Iris pigment epithelial cell (primary cell): ENCODE measurements at regions not wholly inside any gene's neighbourhood (a gene's known extent, or its start where the extent isn't known, plus 50 kb on each side); places are given as distances from the start of the nearest gene placed in this dataset.
A peak's percentile ranks its signal among the peaks of the same experiment; 100 is the strongest.
"Not testable (repeated sequence)": the region's sequence is repeated elsewhere in the genome, so short reads cannot be mapped to it uniquely, and the experiment has no call there.

Experiments used
- DNase-seq: peaks from one replicate; pipeline ENCODE4 v3.0.0-alpha.2; 2011; ENCODE audit warnings: low read depth

GRCh38 chr22:26769663-26770062 is 112.3 kb downstream of the MIAT start:
- no peak for DNase-seq

- DNase-seq = peak; percentile 90
Measured at GRCh38 chr22:26770624-26771023, 113.2 kb downstream of the MIAT start.

- not testable (repeated sequence) for DNase-seq
Measured at GRCh38 chr22:26773054-26773453, 115.7 kb downstream of the MIAT start.

DNA sequence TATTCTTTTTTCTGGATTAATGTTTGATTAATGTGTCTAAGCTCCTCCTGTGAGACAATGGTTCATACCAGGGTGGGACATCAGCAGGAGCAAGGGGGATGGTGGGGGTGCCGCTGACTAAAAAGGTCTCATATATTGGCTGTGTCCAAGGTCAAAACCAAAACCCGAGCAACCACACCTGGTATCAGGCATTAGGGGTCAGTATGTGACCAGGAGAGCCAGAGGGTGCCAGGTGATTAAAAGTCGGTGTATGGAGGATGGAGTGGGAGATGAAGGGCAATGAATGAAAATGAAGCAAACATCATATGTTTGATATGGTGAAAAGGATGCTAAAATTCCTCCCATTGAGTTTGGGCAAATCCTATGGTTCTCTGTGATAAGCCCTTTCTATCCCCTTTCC is 118.0 kb downstream of the MIAT start:
- no peak for DNase-seq

- DNase-seq = peak; percentile 21
Measured at GRCh38 chr22:26777156-26777801, 119.9 kb downstream of the MIAT start.

- no peak for DNase-seq
Measured at GRCh38 chr22:26778372-26778771, 121.0 kb downstream of the MIAT start.

DNA sequence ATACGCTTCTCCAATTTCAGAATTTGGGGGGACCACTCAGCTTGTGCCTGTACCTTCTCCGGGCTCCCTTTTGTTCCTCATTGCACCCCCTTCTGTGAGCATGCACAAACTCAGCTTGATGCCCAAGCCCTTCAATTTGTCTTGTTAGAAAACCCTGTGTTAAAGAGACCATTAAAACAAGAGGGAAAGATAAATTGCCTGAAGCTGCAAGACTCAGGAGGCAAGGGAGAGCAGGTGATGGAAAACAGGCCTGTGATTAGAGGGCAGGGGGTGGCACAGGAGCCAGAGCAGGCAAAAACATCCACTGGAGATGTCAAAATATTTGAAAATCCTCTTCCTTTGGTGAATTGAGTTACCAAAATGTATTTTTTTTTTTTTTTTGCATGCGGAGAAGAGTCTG is 121.7 kb downstream of the MIAT start:
- DNase-seq = no peak

GRCh38 chr22:26779929-26780328 is 122.5 kb downstream of the MIAT start:
- DNase-seq = no peak

DNA sequence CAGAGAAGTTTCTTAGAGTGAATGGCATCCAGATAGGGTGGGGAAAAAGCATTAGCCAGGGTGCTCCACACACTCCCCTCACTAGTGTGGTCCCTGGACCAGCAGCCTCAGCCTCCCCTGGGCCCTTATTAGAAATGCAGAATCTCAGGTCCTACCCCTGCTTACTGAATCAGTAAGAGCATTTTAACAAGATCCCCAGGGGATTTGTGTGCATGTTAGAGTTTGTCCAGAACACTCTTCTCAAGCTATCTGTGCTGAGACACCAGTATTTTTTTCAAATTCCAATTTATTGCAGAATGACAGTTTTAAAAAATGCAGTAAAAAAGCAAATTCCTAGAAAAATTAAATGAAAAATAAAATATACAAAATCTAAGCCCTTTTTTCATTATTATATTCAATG is 123.1 kb downstream of the MIAT start:
- DNase-seq = no peak

DNA sequence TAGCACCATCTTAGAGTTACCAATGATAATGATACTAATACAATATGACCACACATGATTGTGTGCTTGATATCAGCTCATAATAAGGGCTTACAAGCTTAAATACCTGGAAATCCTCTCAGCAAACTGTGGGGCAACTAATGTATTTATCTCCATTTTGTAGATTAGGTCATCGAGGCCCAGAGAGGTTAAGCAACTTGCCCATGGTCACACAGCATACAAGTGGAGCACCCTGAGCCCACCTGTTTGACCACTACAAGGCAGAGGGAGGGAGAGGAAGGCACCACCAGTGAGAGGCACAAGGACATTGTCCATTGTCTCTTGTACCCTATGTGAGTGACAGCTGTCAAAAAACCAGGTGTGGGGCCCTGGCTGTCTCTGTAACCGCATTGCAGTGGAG is 123.7 kb downstream of the MIAT start:
- DNase-seq = no peak

DNA sequence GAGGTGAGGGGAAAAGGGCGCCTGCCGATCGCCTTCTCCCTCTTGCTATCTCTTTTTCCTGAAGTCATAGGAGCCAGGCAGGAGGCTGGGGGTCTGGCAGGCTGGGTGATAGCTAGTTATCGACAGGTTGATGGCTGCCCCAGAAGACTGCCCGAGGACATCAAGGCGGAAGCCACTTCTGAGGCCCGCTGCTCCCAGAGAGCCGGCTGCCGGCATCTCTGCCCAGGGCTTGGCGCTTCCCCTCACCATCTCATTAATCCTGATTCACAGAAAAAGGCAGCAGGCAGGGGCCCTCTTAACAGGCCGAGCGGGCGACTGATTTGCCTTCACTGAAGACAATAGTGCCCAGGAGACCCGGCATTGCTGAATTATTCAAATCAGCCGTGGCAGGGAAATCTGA is 124.2 kb downstream of the MIAT start:
- no peak for DNase-seq

GRCh38 chr22:26783885-26784284 is 126.5 kb downstream of the MIAT start:
- no peak for DNase-seq

GRCh38 chr22:26784772-26785171 is 127.4 kb downstream of the MIAT start:
- DNase-seq = no peak

DNA sequence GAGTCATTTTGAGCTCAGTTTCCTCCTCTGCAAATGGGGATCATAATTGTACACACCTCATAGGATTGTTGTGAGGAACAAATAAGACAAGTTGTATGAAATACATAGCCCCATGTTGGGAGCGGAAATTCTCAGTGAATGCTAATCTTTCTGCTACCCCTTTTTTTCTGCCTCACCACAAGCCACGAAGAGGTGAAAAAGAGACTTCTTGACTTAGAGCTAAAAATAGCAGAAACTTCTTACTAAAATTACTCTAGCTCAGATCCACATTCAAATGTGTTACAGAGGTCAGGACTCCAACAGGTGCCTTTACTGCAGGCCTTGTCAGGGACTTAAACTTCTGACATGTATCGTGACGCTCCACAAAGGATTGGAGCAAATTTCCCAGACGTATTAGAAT is 128.5 kb downstream of the MIAT start:
- DNase-seq = no peak

- no peak for DNase-seq
Measured at GRCh38 chr22:26786398-26786797, 129.0 kb downstream of the MIAT start.

DNA sequence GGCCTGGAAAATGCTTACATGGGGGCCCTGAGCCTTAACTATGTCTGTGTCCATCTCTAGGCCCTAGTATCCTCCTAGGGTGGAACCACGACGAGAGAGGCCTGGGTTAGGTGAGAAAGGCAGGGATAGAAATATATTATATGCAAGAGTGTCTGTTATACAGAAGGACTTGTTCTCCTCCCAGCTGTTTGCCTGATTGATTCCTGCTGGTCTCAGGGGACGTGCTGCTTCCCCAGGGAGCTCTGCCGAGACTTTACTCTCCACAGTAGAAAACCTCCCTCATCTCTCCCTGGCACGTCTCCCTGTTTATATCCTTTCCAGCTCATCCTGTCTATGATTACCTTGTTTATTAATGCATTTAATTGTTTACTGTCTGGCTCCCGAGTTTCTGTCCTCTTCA is 132.6 kb downstream of the MIAT start:
- no peak for DNase-seq

DNA sequence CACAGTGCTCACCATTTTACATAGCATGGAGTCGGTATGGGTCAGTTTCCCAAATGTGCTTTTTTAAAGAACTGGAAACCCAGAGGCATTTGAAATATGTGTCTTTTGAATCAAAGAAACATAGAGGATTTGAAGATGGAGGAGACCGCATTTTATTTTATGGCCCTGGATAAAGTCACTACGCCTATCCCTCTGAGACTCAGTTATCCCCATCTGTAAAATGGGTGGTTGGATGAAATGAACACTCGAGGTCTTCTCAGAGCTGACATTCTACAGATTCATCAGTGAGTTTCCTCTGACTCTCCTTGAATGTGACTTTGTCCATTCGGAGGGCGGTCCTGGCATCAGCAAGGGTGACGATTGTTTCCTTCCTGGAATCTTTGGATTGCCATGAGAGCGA is 135.1 kb downstream of the MIAT start:
- DNase-seq = no peak

GRCh38 chr22:26796785-26797184 is 139.4 kb downstream of the MIAT start:
- DNase-seq = no peak

GRCh38 chr22:26797910-26798309 is 140.5 kb downstream of the MIAT start:
- DNase-seq = no peak

DNA sequence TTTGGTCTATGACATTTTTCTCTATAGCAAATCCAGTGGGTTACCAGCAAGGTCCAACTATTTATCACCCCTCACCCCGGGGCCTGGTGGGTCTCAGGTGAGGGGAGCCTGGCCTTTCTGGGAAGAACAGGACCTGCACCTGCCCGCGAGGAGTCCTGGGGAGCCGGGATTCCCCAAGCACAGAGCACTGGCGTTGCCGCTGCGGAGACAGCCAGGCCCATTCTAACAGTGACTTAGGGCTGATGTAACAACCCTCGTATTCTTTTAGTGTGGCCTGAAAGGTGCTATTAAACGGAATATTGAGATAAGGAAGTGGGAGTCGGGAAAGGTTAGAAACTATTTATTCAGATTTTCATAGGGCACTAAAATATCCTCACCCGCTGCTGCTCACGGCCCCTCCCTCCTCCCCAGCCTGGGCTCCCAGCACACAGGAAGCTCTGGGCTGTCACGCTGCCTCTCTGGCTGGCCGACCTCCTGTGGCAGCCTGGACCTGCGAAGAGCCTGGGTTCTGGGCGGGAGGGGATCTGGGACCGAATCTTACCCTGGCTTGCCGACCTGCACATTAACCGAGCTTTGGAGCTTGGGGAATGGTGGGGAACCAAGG is 141.2 kb downstream of the MIAT start:
- no peak for DNase-seq

GRCh38 chr22:26800858-26801257 is 143.5 kb downstream of the MIAT start:
- DNase-seq = peak; percentile 27

GRCh38 chr22:26801449-26801848 is 144.1 kb downstream of the MIAT start:
- DNase-seq = no peak

GRCh38 chr22:26804315-26804714 is 146.9 kb downstream of the MIAT start:
- DNase-seq = no peak

DNA sequence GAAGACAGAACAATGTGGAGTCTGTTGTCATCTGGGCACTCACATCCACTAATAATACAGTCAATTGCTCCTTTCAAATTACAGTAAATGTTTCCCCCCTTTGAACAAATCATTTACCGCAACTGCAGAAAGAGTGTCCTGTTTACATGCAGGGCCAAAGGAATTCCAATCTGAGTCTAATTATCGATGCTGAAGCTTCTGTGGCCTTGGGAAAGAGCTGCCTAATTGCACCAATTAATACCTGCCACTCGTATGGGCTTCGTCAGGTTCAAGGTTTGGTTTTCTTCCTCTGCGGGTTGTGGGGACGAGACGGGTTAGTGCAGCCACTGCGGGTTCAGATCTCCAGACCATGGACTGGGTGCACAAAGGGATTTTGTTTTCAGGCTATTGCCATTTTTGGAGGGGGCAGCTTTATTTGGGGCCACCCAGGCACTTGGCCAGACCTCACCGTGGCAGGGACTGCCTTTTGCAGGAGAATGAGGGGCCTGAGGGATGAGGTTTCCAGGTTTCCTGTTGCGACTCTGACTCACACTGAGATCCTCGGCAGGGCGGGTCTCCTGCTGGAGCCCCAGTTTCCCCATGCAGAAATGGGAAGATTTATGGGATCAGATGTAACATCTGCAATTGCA is 147.6 kb downstream of the MIAT start:
- DNase-seq = no peak
